ENCODE measurements at regions not wholly inside any gene's neighbourhood (a gene's known extent, or its start where the extent isn't known, plus 50 kb on each side); places are given as distances from the start of the nearest gene placed in this dataset. TPM values are rescaled to one million over a fixed set of nuclear protein-coding genes. Genes with fewer than 3 reads are reported as not detected.

DNA sequence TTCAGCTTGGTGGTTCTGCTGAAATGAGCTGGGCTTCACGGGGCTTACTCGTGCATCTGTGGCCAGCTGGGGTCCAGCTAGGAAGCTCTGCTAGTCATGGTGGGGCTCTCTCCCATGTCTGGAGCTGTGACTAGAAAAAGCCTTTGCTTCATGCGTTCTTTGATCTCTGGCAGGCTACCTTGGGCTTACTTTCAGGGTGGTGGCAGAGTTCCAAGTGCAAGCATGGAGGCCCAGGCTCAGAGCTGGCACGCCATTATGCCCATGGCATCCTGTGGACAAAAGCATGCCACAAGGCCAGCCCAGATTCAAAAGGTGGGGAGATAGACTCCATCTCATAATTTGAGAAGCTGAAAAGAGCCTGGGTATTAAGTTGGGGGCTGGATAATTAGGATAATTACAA, 55.4 kb upstream of the GBA3 start:
- Histone ChIP-seq H3K4me3 (ENCODE audit: low read depth, low read length) (no peak overlapping the region), H3K27me3 (ENCODE audit: control insufficient read depth, insufficient read depth, low read length) (no peaks in the 10 kb centered on the region), H3K36me3 (ENCODE audit: control insufficient read depth, insufficient read depth, low read length) (no peaks in the 10 kb centered on the region)
- TF ChIP-seq, protein P1, sequence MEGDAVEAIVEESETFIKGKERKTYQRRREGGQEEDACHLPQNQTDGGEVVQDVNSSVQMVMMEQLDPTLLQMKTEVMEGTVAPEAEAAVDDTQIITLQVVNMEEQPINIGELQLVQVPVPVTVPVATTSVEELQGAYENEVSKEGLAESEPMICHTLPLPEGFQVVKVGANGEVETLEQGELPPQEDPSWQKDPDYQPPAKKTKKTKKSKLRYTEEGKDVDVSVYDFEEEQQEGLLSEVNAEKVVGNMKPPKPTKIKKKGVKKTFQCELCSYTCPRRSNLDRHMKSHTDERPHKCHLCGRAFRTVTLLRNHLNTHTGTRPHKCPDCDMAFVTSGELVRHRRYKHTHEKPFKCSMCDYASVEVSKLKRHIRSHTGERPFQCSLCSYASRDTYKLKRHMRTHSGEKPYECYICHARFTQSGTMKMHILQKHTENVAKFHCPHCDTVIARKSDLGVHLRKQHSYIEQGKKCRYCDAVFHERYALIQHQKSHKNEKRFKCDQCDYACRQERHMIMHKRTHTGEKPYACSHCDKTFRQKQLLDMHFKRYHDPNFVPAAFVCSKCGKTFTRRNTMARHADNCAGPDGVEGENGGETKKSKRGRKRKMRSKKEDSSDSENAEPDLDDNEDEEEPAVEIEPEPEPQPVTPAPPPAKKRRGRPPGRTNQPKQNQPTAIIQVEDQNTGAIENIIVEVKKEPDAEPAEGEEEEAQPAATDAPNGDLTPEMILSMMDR (IDR thresholded peaks at IDR 0.05; ENCODE audit: insufficient read depth, low read depth, low read length): no peak
- POLR2A ChIA-PET: no interaction called here
- DNase-seq (ENCODE audit: low read depth): no peak
- CTCF ChIA-PET: no interaction called here

Small RNA genes in the stretch of these regions (small RNA-seq; reads per million reads assigned to genes)
- gene AC098583.1 (ENCODE audit: insufficient read length, low read depth, low replicate concordance): not detected

Measured in BJ (cell line).